ENCODE measurements at regions not wholly inside any gene's neighbourhood (a gene's known extent, or its start where the extent isn't known, plus 50 kb on each side); places are given as distances from the start of the nearest gene placed in this dataset.

DNA sequence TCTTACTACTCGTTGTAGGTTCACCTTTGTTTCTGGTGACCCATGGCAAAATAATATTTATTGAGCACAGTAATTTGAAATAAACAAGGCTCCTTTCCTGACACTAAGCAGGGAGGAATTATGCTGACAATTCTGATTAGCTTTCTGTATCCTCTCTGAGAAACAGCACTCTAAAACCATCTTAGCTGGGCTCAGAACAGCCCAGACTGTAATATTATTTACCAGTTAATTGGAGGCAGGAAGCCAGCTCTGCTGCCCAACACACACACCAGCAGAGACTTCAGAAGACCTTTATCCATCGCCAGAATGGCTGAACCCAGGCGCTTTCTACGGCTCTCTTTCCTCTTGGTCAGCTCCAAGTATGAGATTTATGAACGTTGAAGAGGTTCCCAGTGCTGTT lies 77.6 kb upstream of the FMN2 start:
- 55 to 59% (median 59%) methylated on average over 5 of the region's 5 CpGs for WGBS, 3 donors
- H3K27ac ChIP-seq, result no peak overlapping the region
- no peaks in the 10 kb centered on the region for H3K4me1 ChIP-seq
- TF ChIP-seq, protein P1, sequence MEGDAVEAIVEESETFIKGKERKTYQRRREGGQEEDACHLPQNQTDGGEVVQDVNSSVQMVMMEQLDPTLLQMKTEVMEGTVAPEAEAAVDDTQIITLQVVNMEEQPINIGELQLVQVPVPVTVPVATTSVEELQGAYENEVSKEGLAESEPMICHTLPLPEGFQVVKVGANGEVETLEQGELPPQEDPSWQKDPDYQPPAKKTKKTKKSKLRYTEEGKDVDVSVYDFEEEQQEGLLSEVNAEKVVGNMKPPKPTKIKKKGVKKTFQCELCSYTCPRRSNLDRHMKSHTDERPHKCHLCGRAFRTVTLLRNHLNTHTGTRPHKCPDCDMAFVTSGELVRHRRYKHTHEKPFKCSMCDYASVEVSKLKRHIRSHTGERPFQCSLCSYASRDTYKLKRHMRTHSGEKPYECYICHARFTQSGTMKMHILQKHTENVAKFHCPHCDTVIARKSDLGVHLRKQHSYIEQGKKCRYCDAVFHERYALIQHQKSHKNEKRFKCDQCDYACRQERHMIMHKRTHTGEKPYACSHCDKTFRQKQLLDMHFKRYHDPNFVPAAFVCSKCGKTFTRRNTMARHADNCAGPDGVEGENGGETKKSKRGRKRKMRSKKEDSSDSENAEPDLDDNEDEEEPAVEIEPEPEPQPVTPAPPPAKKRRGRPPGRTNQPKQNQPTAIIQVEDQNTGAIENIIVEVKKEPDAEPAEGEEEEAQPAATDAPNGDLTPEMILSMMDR (IDR thresholded peaks at IDR 0.05), result no peak
- no peaks in the 10 kb centered on the region for H3K27me3 ChIP-seq (ENCODE audit: insufficient read depth in 3 of 3, low read length in 2 of 3)
- no peak for DNase-seq
- ATAC-seq, result no peak
- H3K36me3 ChIP-seq (ENCODE audit: insufficient read depth in 1 of 2, low read depth in 1 of 2), result no peaks in the 10 kb centered on the region
- peaks cover 7% of the 10 kb centered on the region for H3K9me3 ChIP-seq
- intact Hi-C loops (cut with DNase I), result no loop called here
- no peak overlapping the region for H3K4me3 ChIP-seq

DNA sequence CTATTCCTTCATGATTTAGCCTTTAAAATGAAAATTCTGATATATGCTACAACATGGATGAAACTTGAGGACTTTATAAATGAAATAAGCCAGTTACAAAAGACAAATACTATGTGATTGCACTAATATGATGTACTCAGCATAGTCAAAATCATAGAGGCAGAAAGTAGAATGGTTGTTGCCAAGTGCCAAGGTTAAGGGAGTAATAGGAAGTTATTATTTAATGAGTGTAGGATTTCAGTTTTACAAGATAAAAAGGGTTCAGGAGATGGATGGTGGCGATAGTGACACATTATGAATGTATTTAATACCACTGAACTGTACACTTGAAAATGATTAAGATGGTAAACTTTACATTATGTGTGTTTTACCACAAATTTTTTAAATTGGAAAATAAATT lies 73.1 kb upstream of the FMN2 start:
- Histone ChIP-seq H3K9me3 (peaks cover 7% of the 10 kb centered on the region), H3K27ac (no peak overlapping the region), H3K36me3 (ENCODE audit: insufficient read depth in 1 of 2, low read depth in 1 of 2) (no peaks in the 10 kb centered on the region), H3K4me3 (no peak overlapping the region), H3K27me3 (ENCODE audit: insufficient read depth in 3 of 3, low read length in 2 of 3) (no peaks in the 10 kb centered on the region), H3K4me1 (no peaks in the 10 kb centered on the region)
- ATAC-seq (no peak), DNase-seq (no peak)
- 53 to 89% (median 84%) methylated on average over 1 of the region's 1 CpG for WGBS, 3 donors
- intact Hi-C loops (cut with DNase I), result no loop called here
- TF ChIP-seq, protein P1 (IDR thresholded peaks at IDR 0.05), result no peak

DNA sequence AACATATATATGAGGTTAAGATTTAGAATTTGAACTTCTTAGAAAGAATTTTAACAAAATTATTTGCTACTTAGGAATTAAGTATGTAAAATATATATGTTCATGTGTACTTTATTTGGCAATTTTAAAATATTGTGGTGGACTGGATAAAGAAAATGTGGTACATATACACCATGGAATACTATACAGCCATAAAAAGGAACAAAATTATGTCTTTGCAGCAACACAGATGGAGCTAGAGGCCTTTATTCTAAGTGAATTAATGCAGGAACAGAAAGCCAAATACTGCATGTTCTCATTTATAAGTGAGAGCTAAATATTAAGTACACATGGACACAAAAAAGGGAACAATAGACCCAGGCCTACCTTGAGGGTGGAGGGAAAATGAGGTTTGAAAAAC lies 72.2 kb upstream of the FMN2 start:
- no peaks in the 10 kb centered on the region for H3K36me3 ChIP-seq (ENCODE audit: insufficient read depth in 1 of 2, low read depth in 1 of 2)
- H3K4me1 ChIP-seq, result no peaks in the 10 kb centered on the region
- no peaks in the 10 kb centered on the region for H3K27me3 ChIP-seq (ENCODE audit: insufficient read depth in 3 of 3, low read length in 2 of 3)
- intact Hi-C loops (cut with DNase I), result no loop called here
- no peak for ATAC-seq
- H3K27ac ChIP-seq, result no peak overlapping the region
- H3K9me3 ChIP-seq, result peaks cover 7% of the 10 kb centered on the region
- TF ChIP-seq, protein P1 (IDR thresholded peaks at IDR 0.05), result no peak
- no peak overlapping the region for H3K4me3 ChIP-seq
- DNase-seq, result no peak

DNA sequence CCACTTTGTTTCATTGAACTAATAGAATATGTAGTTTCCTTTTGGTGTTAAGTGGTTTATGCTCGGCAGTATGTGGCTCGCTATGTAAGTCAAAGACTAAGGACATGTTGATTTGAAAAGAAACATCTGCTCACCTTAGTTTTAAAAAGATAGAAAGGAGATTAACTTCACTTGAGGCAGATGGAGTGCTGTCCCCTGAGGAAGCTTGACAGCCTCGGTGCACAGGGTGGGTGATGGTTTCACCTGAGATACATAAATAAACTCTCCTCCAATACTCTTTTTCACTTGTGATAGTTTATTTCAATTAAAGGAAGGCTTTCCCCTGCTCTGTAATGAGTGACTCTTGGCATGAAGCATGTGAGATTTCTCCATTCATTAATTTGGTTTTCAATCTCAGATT lies 70.8 kb upstream of the FMN2 start:
- no peak for ATAC-seq
- intact Hi-C loops (cut with DNase I), result no loop called here

DNA sequence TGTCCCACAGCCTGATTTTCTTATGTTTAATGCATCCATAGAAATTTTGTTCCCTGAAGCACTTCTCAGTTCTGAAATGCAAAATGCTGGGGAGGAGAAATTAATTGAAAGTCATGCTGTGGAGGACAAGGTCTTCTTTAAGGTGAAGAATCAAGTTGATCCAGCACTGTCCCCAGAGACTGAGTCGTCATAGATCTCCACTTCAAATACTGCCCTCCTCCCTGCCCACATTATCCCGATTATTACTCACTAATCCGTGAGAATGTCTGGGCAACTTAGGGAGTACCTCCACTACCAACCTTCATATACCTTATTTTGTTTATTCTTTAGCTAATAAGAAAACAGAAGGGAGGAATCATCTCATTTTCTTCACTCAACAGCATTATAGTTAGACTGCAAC lies 70.0 kb upstream of the FMN2 start:
- TF ChIP-seq, protein P1 (IDR thresholded peaks at IDR 0.05), result no peak
- ATAC-seq, result no peak
- no peak for DNase-seq
- no peak overlapping the region for H3K27ac ChIP-seq
- no peaks in the 10 kb centered on the region for H3K4me1 ChIP-seq
- intact Hi-C loops (cut with DNase I), result no loop called here
- peaks cover 7% of the 10 kb centered on the region for H3K9me3 ChIP-seq
- H3K4me3 ChIP-seq, result no peak overlapping the region
- WGBS, 3 donors, result 40 to 62% (median 54%) methylated on average over 3 of the region's 3 CpGs
- H3K27me3 ChIP-seq (ENCODE audit: insufficient read depth in 3 of 3, low read length in 2 of 3), result no peaks in the 10 kb centered on the region
- no peaks in the 10 kb centered on the region for H3K36me3 ChIP-seq (ENCODE audit: insufficient read depth in 1 of 2, low read depth in 1 of 2)

More for the DNA sequence above, 70.8 kb upstream of the FMN2 start:
- Histone ChIP-seq H3K27me3 (ENCODE audit: insufficient read depth in 3 of 3, low read length in 2 of 3) (no peaks in the 10 kb centered on the region), H3K27ac (no peak overlapping the region), H3K4me1 (no peaks in the 10 kb centered on the region), H3K36me3 (ENCODE audit: insufficient read depth in 1 of 2, low read depth in 1 of 2) (no peaks in the 10 kb centered on the region), H3K9me3 (peaks cover 7% of the 10 kb centered on the region), H3K4me3 (no peak overlapping the region)
- TF ChIP-seq, protein P1 (IDR thresholded peaks at IDR 0.05), result no peak
- 52 to 57% (median 52%) methylated on average over 3 of the region's 3 CpGs for WGBS, 3 donors
- no peak for DNase-seq
